ENCODE measurements at regions not wholly inside any gene's neighbourhood (a gene's known extent, or its start where the extent isn't known, plus 50 kb on each side); places are given as distances from the start of the nearest gene placed in this dataset. TPM values are rescaled to one million over a fixed set of nuclear protein-coding genes. Genes with fewer than 3 reads are reported as not detected.

DNA sequence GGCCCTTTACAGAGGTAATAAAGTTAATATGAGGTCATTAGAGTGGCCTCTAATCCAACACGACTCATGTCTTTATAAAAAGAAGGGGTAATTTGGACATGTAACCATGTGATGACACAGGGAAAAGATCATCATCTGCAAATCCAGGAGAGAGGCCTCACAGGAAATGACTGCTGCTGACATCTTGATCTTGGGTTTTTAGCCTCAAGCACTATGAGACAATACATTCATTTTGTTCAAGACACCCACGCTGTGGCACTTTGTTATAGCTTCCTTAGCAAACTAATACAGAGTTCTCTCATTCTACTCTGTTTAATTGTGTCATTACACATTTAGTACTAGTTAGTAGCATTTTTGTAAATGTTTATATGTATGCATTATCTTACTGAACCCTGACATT, 64.0 kb upstream of the RUNX1 start:
- no peak for DNase-seq (ENCODE audit: low spot score)
- intact Hi-C loops (cut with DNase I), result no loop called here

DNA sequence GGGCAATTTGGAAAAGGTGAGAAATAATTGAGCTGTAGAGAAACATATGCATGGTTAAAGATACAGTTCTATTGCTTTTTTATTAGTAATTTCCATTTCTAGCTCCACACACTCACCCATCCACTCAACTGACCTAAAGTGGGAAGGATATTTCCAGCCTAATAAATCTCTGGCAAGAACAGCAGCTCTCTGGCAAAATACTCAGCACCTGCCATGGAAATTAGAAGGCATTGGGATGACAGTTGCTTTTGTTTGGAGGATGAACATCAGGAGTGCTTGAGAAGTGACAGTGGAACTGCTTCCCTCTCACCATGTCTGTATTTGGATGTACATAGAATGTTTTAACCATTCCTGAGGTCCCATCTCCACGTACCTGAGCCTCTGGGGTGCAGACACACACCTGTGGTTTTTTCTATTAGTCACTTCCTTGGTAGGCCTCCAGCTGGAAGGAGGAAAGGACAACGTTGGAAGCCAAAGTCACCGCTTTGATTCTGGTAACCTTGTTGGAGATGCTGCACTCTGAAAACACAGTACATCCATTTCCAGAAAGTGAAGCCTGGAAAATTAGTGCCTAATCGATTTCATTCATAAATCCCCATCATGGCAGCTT, 62.3 kb upstream of the RUNX1 start:
- no peak for DNase-seq (ENCODE audit: low spot score)
- intact Hi-C loops (cut with DNase I), result no loop called here

DNA sequence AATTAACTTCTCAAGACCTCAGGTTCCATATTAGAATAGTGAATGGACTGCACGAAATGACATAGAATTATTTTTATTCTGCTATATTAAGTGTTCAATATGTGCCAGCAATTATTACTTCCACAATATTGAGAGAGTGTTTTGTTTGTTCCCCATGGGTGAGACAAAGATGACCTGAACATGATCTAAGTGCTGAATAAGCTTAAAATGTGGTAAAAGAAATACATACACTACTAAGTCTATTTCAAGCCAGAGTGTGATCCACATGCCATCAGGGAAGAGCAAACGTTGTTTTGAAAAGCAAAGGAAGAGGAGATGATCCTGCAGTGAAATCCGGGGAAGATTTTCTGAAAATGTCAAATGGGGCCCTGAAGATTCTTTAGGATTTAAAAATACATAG, 59.8 kb upstream of the RUNX1 start:
- DNase-seq (ENCODE audit: low spot score), result no peak
- intact Hi-C loops (cut with DNase I), result loop anchor here (10.0 kb wide), 1 partner anchor 96 kb away; no protein-coding TSS in a partner anchor

DNA sequence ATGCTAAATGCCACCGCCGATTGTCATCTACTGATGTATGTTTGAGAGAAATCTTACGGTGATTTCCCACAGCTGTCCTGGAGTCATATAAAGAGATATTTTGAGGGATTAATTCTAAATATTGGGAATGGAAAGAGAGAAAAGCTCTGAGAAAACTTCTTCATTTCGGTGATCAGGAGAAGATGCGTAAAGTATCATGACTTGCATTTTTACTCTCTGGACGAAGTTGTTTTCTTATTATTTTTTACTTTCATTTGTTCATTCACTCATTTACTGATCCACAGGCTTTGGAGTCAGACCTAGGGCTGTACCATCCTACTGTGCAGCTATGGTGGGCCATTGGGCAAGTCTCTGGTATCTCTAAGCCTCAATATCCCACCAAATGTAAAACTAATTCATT, 58.4 kb upstream of the RUNX1 start:
- no peak for DNase-seq (ENCODE audit: low spot score)
- intact Hi-C loops (cut with DNase I), result loop anchor here (10.0 kb wide), 1 partner anchor 97 kb away; no protein-coding TSS in a partner anchor

DNA sequence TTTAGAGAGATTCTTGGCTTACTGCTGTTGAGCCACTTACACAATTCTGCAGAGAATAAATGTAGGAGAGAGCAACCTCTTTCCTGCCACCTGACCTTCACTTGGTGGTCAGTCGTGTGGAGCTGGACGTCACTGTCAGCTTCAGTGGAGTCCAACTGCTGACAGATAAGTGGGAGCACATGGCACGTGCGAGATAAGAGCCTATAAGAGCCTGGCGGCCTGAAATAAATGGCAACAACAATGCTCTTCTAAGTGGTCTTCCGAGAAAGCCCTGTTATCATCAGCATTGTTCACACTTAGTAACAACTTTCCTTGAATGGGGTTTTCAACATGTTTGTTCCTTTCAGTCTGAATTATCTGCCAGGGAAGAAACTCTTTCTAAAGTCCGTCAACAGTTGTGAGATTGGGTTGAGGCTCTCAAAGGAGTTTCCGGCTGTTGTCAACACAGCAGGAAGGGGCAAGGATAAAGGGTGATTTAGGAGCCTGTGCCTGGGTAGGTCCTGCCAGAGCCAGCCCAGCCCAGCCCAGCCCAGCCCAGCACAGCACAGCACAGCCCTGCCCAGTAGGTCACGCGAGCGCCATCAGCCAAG, 57.2 kb upstream of the RUNX1 start:
- no peak for DNase-seq (ENCODE audit: low spot score)

DNA sequence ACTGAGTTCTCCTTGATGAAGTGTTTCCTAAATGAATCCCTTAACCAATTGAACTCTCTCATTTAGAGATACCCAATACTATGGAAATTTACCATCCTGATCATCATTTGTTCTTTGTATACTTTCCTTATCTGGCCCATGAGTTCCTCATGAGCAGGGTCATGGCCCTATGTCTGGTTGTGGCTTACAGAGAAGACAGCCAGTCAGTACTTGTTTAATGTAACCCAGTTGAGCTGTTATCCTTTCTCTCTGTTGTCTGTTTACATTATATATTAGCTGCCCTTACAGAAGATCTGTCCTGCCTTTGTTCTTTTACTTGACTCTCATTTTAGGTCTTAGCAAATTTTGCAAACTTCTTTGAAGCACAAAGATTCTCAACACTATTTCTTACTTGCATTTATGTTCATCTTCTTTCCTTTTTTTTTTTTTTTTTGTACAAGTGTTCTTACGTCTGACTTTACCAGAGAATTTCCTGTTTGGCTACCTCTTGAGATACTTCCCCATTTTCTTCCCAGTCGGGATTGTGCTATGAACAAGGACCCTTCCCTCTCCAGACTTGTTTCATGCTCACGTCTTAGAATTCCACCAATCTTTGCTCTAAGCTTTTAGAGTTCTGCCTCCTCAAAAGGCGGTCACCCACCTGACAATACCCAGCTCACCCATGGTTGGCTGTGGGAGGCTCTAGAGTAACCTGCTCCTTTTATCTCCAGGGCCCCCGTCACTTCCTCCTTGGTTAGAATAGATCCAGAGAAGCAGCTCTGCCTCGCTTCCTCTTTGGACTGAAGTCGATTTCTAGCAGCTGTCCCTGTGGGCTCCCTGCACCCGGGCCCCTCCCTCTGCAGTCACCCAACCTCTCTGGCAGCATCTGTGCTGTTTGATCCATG, 53.6 kb upstream of the RUNX1 start:
- intact Hi-C loops (cut with DNase I), result loop anchor here (5.0 to 10.0 kb wide), 2 partner anchors 50 to 102 kb away; no protein-coding TSS in a partner anchor
- peak; percentile 81 for DNase-seq (ENCODE audit: low spot score)

More for the DNA sequence above, 57.2 kb upstream of the RUNX1 start:
- intact Hi-C loops (cut with DNase I), result loop anchor here (1.0 to 10.0 kb wide), 2 partner anchors 98 to 150 kb away; no protein-coding TSS in a partner anchor

DNA sequence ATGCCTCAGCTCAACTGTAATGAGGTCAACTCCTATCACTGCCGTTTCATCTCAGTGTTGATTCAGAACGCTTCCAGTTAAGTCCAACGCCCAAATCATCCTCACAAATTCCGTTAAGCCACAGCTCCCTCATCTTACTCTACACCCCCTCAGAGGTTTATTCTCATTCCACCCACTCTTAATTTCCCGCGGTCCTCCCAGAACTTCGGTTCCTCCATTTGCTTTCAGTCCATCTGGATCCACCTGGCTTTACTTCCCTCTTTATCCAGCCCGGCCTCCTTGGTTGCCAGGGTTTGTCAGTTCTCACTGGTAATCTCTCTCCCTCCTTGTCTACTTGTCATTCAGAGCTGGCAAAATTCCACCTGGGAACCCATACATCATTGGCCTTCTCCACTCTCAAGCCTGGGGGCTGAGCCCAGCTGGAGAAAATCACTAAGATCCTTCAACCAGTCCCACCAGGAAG, 51.3 kb upstream of the RUNX1 start:
- DNase-seq (ENCODE audit: low spot score), result no peak
- intact Hi-C loops (cut with DNase I), result loop anchor here (5.0 to 10.0 kb wide), 2 partner anchors 48 to 104 kb away; no protein-coding TSS in a partner anchor

DNA sequence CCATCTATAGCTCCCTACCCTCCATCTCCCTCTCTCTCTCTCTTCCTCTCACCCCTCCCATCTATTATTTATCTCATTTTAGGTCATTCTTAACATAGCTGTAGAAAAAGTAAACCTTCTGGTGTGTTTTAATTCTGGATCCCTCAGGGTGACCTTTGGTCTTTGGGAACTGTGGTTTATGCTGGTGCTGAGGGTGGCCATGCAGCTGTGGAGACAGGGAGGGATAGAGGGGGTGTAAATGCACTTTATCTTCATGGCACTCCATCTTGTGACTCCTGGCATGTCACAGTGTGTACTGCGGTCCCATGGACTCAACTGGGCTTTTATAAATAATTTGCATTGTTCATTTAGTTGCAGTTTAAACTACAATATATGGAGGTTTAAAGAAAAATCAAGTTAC, 50.2 kb upstream of the RUNX1 start:
- intact Hi-C loops (cut with DNase I), result no loop called here
- DNase-seq (ENCODE audit: low spot score), result no peak

Small RNAs in the stretch of these regions (microRNA-seq; reads per million reads assigned to microRNA genes)
- not detected for gene MIR802

Measured in cardiac septum (tissue), 1 donor.